GM23338 (cell line): ENCODE measurements at regions not wholly inside any gene's neighbourhood (a gene's known extent, or its start where the extent isn't known, plus 50 kb on each side); places are given as distances from the start of the nearest gene placed in this dataset.

Experiments used
- ATAC-seq: fragments of 200-7000 bp; cut with Tn5 transposase; 3 replicates; pipeline ENCODE4 v1.9.1; 2020
- DNase-seq: peaks from one replicate; pipeline ENCODE4 v3.0.0-alpha.2; 2015; ENCODE audit warnings: low spot score
- H2AFZ ChIP-seq: fragments of 200-600 bp; sonication (generic); 2 replicates; pipeline ENCODE4 v1.8.0; 2016; ENCODE audit warnings: antibody characterized with exemption, mild to moderate bottlenecking, moderate library complexity
- H3F3A ChIP-seq: fragments of 200-600 bp; sonication (generic); replicated peaks from 2 replicates; pipeline ENCODE4 v1.8.0; 2017; ENCODE audit warnings: antibody characterized with exemption, mixed run types, low read depth
- H3K27ac ChIP-seq: fragments of 200-600 bp; sonication (generic); 2 replicates; pipeline ENCODE4 v1.6.1; 2016; ENCODE audit warnings: low read depth
- H3K27me3 ChIP-seq: fragments of 200-600 bp; sonication (generic); 2 replicates; pipeline ENCODE4 v1.8.0; 2016; ENCODE audit warnings: mild to moderate bottlenecking, mixed run types, moderate library complexity; ENCODE audit not compliant: insufficient read depth
- H3K36me3 ChIP-seq: fragments of 200-600 bp; sonication (generic); 2 replicates; pipeline ENCODE4 v1.8.0; 2016; ENCODE audit warnings: mild to moderate bottlenecking; ENCODE audit not compliant: insufficient read depth
- H3K4me1 ChIP-seq: fragments of 200-600 bp; sonication (generic); 2 replicates; pipeline ENCODE4 v1.8.0; 2016; ENCODE audit warnings: mild to moderate bottlenecking, moderate library complexity; ENCODE audit not compliant: insufficient read depth
- H3K4me2 ChIP-seq: fragments of 200-600 bp; sonication (generic); 2 replicates; pipeline ENCODE4 v1.7.1; 2017; ENCODE audit warnings: mixed run types
- H3K4me3 ChIP-seq: fragments of 200-600 bp; sonication (generic); 2 replicates; pipeline ENCODE4 v1.6.1; 2016; ENCODE audit warnings: mixed run types
- H3K79me2 ChIP-seq: fragments of 200-600 bp; sonication (generic); replicated peaks from 2 replicates; pipeline ENCODE4 v1.8.0; 2017; ENCODE audit warnings: mild to moderate bottlenecking; ENCODE audit not compliant: insufficient read depth
- H3K9me2 ChIP-seq: fragments of 200-600 bp; sonication (generic); 2 replicates; pipeline ENCODE4 v1.8.0; 2017; ENCODE audit not compliant: insufficient read depth
- H4K20me1 ChIP-seq: fragments of 200-600 bp; sonication (generic); replicated peaks from 2 replicates; pipeline ENCODE4 v1.8.0; 2017; ENCODE audit warnings: mild to moderate bottlenecking; ENCODE audit not compliant: insufficient read depth
- H3K27ac Mint-ChIP-seq: 2 replicates; pipeline ENCODE4 v1.8.0; 2020; ENCODE audit warnings: inconsistent platforms, mild to moderate bottlenecking, moderate library complexity, mixed read lengths
- H3K27me3 Mint-ChIP-seq: 3 replicates; pipeline ENCODE4 v1.8.0; 2022; ENCODE audit warnings: low read depth, mild to moderate bottlenecking, moderate library complexity, mixed read lengths, inconsistent platforms; ENCODE audit not compliant: insufficient read depth, poor library complexity
- H3K36me3 Mint-ChIP-seq: 3 replicates; pipeline ENCODE4 v1.8.0; 2021; ENCODE audit warnings: low read depth, mild to moderate bottlenecking, inconsistent platforms, moderate library complexity, mixed read lengths
- H3K4me1 Mint-ChIP-seq: 3 replicates; pipeline ENCODE4 v1.8.0; 2020; ENCODE audit warnings: mild to moderate bottlenecking, inconsistent platforms, mixed read lengths
- H3K4me3 Mint-ChIP-seq: 3 replicates; pipeline ENCODE4 v1.8.0; 2021; ENCODE audit warnings: moderate library complexity, mild to moderate bottlenecking, inconsistent platforms, mixed read lengths
- H3K9me3 Mint-ChIP-seq: 3 replicates; pipeline ENCODE4 v1.8.0; 2020; ENCODE audit warnings: moderate library complexity, mild to moderate bottlenecking, inconsistent platforms, mixed read lengths
- CREB1 ChIP-seq: fragments of 250-450 bp; sonication (Bioruptor Pico); IDR thresholded peaks from 2 replicates; pipeline ENCODE4 v1.5.0; 2020; ENCODE audit warnings: low read depth, mild to moderate bottlenecking, moderate library complexity
- CTCF ChIP-seq, 2 experiments: fragments of 200-600 bp in 1 of 2; sonication (generic) in 1 of 2; conservative IDR thresholded peaks; 2 replicates each; pipeline versions ENCODE4 v1.5.1 to v1.6.1; 2016 to 2017; ENCODE audit warnings: antibody characterized with exemption in 2 of 2, low read depth in 2 of 2, mild to moderate bottlenecking in 2 of 2, moderate library complexity in 1 of 2
- EZH2 ChIP-seq: fragments of 200-600 bp; sonication (generic); IDR thresholded peaks from one replicate; pipeline ENCODE4 v1.8.0; 2017; ENCODE audit warnings: antibody characterized with exemption, mild to moderate bottlenecking, low read depth; ENCODE audit not compliant: unreplicated experiment
- EZH2phosphoT487 ChIP-seq: fragments of 200-600 bp; sonication (generic); IDR thresholded peaks from one replicate; pipeline ENCODE4 v1.8.1; 2018; ENCODE audit warnings: antibody characterized with exemption; ENCODE audit not compliant: unreplicated experiment
- JUNB ChIP-seq: IDR thresholded peaks from one replicate; pipeline ENCODE4 v1.6.1; 2016; ENCODE audit warnings: antibody characterized with exemption; ENCODE audit not compliant: unreplicated experiment
- NANOG ChIP-seq: IDR thresholded peaks from 2 replicates; pipeline ENCODE4 v1.6.1; 2016; ENCODE audit warnings: antibody characterized with exemption, borderline replicate concordance
- POLR2AphosphoS5 ChIP-seq: IDR thresholded peaks from 2 replicates; pipeline ENCODE4 v1.6.1; 2016; ENCODE audit warnings: antibody characterized with exemption, low read depth
- STAT1 ChIP-seq: IDR thresholded peaks from one replicate; pipeline ENCODE4 v1.6.1; 2016; ENCODE audit warnings: antibody characterized with exemption; ENCODE audit not compliant: unreplicated experiment
- TF ChIP-seq, protein P1 (sequence below): fragments of 250-450 bp; sonication (Bioruptor Pico); IDR thresholded peaks from 2 replicates; pipeline ENCODE4 v1.5.0; 2020; ENCODE audit warnings: mild to moderate bottlenecking, moderate library complexity
- TF ChIP-seq, protein P2 (sequence below): IDR thresholded peaks from one replicate; pipeline ENCODE4 v1.6.1; 2018; ENCODE audit warnings: antibody characterized with exemption; ENCODE audit not compliant: unreplicated experiment

GRCh38 chr6:134373993-134374392 is 56.1 kb upstream of the SGK1 start:
- Histone ChIP-seq H3K36me3 (no peaks in the 10 kb centered on the region), H3K4me2 (no peak overlapping the region), H3F3A (no peaks in the 10 kb centered on the region), H3K27me3 (no peaks in the 10 kb centered on the region), H3K79me2 (no peaks in the 10 kb centered on the region), H3K9me2 (no peaks in the 10 kb centered on the region; the same call in 1 of the 2 replicates), H3K27ac (no peak overlapping the region), H3K4me1 (no peaks in the 10 kb centered on the region), H4K20me1 (no peaks in the 10 kb centered on the region), H2AFZ (no peak overlapping the region), H3K4me3 (no peak overlapping the region)
- no peak for TF ChIP-seq EZH2
- no peak for TF ChIP-seq JUNB
- TF ChIP-seq CREB1 (CRISPR knock-in tag) = no peak
- no peak for TF ChIP-seq EZH2phosphoT487
- no peak for TF ChIP-seq CTCF (conservative IDR thresholded peaks at IDR 0.05; ENCODE audit: low read depth in 2 of 2)
- TF ChIP-seq, protein P1, sequence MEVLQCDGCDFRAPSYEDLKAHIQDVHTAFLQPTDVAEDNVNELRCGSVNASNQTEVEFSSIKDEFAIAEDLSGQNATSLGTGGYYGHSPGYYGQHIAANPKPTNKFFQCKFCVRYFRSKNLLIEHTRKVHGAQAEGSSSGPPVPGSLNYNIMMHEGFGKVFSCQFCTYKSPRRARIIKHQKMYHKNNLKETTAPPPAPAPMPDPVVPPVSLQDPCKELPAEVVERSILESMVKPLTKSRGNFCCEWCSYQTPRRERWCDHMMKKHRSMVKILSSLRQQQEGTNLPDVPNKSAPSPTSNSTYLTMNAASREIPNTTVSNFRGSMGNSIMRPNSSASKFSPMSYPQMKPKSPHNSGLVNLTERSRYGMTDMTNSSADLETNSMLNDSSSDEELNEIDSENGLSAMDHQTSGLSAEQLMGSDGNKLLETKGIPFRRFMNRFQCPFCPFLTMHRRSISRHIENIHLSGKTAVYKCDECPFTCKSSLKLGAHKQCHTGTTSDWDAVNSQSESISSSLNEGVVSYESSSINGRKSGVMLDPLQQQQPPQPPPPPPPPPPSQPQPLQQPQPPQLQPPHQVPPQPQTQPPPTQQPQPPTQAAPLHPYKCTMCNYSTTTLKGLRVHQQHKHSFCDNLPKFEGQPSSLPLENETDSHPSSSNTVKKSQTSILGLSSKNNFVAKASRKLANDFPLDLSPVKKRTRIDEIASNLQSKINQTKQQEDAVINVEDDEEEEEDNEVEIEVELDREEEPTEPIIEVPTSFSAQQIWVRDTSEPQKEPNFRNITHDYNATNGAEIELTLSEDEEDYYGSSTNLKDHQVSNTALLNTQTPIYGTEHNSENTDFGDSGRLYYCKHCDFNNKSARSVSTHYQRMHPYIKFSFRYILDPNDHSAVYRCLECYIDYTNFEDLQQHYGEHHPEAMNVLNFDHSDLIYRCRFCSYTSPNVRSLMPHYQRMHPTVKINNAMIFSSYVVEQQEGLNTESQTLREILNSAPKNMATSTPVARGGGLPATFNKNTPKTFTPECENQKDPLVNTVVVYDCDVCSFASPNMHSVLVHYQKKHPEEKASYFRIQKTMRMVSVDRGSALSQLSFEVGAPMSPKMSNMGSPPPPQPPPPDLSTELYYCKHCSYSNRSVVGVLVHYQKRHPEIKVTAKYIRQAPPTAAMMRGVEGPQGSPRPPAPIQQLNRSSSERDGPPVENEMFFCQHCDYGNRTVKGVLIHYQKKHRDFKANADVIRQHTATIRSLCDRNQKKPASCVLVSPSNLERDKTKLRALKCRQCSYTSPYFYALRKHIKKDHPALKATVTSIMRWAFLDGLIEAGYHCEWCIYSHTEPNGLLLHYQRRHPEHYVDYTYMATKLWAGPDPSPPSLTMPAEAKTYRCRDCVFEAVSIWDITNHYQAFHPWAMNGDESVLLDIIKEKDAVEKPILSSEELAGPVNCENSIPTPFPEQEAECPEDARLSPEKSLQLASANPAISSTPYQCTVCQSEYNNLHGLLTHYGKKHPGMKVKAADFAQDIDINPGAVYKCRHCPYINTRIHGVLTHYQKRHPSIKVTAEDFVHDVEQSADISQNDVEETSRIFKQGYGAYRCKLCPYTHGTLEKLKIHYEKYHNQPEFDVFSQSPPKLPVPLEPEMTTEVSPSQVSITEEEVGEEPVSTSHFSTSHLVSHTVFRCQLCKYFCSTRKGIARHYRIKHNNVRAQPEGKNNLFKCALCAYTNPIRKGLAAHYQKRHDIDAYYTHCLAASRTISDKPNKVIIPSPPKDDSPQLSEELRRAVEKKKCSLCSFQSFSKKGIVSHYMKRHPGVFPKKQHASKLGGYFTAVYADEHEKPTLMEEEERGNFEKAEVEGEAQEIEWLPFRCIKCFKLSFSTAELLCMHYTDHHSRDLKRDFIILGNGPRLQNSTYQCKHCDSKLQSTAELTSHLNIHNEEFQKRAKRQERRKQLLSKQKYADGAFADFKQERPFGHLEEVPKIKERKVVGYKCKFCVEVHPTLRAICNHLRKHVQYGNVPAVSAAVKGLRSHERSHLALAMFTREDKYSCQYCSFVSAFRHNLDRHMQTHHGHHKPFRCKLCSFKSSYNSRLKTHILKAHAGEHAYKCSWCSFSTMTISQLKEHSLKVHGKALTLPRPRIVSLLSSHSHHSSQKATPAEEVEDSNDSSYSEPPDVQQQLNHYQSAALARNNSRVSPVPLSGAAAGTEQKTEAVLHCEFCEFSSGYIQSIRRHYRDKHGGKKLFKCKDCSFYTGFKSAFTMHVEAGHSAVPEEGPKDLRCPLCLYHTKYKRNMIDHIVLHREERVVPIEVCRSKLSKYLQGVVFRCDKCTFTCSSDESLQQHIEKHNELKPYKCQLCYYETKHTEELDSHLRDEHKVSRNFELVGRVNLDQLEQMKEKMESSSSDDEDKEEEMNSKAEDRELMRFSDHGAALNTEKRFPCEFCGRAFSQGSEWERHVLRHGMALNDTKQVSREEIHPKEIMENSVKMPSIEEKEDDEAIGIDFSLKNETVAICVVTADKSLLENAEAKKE (CRISPR knock-in tag) = no peak
- TF ChIP-seq STAT1 = no peak
- no peak for TF ChIP-seq POLR2AphosphoS5
- no peak for TF ChIP-seq NANOG
- TF ChIP-seq, protein P2, sequence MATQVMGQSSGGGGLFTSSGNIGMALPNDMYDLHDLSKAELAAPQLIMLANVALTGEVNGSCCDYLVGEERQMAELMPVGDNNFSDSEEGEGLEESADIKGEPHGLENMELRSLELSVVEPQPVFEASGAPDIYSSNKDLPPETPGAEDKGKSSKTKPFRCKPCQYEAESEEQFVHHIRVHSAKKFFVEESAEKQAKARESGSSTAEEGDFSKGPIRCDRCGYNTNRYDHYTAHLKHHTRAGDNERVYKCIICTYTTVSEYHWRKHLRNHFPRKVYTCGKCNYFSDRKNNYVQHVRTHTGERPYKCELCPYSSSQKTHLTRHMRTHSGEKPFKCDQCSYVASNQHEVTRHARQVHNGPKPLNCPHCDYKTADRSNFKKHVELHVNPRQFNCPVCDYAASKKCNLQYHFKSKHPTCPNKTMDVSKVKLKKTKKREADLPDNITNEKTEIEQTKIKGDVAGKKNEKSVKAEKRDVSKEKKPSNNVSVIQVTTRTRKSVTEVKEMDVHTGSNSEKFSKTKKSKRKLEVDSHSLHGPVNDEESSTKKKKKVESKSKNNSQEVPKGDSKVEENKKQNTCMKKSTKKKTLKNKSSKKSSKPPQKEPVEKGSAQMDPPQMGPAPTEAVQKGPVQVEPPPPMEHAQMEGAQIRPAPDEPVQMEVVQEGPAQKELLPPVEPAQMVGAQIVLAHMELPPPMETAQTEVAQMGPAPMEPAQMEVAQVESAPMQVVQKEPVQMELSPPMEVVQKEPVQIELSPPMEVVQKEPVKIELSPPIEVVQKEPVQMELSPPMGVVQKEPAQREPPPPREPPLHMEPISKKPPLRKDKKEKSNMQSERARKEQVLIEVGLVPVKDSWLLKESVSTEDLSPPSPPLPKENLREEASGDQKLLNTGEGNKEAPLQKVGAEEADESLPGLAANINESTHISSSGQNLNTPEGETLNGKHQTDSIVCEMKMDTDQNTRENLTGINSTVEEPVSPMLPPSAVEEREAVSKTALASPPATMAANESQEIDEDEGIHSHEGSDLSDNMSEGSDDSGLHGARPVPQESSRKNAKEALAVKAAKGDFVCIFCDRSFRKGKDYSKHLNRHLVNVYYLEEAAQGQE = no peak
- ATAC-seq = no peak
- H3K9me3 Mint-ChIP-seq = peaks cover 4% of the 10 kb centered on the region; the same call in 2 of the 3 replicates
- H3K36me3 Mint-ChIP-seq = peaks cover 6% of the 10 kb centered on the region; the same call in 2 of the 3 replicates
- peaks cover 2% of the 10 kb centered on the region for H3K27me3 Mint-ChIP-seq
- no peak for DNase-seq
- no peak overlapping the region for H3K4me3 Mint-ChIP-seq
- H3K27ac Mint-ChIP-seq = no peak overlapping the region
- H3K4me1 Mint-ChIP-seq = peaks cover 3% of the 10 kb centered on the region
